ENCODE measurements at regions not wholly inside any gene's neighbourhood (a gene's known extent, or its start where the extent isn't known, plus 50 kb on each side); places are given as distances from the start of the nearest gene placed in this dataset.

DNA sequence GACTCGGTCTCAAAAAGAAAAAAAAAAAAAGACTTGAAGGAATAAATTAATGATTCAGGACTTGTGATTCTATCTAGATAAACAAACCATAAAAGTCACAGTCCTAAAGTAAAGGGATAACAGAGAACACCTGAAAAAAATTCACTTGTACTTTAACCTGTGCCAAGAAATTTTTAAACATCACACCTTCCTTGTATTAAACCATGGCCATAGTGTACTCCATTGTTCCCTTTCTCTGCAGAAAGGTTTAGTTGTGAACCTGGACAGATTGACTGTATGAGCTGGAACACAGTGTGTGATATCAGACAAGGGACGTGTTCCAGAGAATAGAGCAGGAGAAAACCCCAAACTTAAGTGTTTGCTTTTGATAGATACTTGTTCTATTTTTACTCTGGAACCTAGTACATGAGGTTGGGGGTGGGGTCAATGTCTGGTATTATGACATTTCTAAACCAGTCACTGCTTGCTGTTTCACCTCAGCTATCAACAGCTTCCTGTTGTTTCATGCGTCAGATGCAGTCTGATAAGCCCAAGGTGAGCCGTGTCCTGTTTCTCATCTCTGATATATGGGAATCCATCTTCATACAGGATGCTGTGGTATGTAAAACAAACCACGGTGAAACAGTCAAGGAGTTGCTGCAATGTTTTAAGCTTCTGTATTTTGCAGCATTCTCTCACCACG is 62.5 kb upstream of the ITGA1 start:
- TF ChIP-seq EZH2 (IDR thresholded peaks at IDR 0.05): no peak
- TF ChIP-seq, protein P1, sequence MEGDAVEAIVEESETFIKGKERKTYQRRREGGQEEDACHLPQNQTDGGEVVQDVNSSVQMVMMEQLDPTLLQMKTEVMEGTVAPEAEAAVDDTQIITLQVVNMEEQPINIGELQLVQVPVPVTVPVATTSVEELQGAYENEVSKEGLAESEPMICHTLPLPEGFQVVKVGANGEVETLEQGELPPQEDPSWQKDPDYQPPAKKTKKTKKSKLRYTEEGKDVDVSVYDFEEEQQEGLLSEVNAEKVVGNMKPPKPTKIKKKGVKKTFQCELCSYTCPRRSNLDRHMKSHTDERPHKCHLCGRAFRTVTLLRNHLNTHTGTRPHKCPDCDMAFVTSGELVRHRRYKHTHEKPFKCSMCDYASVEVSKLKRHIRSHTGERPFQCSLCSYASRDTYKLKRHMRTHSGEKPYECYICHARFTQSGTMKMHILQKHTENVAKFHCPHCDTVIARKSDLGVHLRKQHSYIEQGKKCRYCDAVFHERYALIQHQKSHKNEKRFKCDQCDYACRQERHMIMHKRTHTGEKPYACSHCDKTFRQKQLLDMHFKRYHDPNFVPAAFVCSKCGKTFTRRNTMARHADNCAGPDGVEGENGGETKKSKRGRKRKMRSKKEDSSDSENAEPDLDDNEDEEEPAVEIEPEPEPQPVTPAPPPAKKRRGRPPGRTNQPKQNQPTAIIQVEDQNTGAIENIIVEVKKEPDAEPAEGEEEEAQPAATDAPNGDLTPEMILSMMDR (IDR thresholded peaks at IDR 0.05): no peak

All from neural progenitor cell (in vitro differentiated cells).